CD4-positive, alpha-beta T cell treated with Interleukin-10 for 1 hour (primary cell): ENCODE measurements at regions not wholly inside any gene's neighbourhood (a gene's known extent, or its start where the extent isn't known, plus 50 kb on each side); places are given as distances from the start of the nearest gene placed in this dataset.

Source experiments
- DNase-seq: peaks from one replicate; pipeline ENCODE4 v3.0.0-alpha.2; 2020

- DNase-seq: no peak
These were observed 52.8 kb upstream of the SV2C start for GRCh38 chr5:76030343-76030742.

- no peak for DNase-seq
These were observed 53.4 kb upstream of the SV2C start for GRCh38 chr5:76029739-76030138.

GRCh38 chr5:76025790-76026189 lies 57.4 kb upstream of the SV2C start:
- DNase-seq: no peak

GRCh38 chr5:76025069-76025468 lies 58.1 kb upstream of the SV2C start:
- DNase-seq: no peak

GRCh38 chr5:76022611-76023010 lies 60.6 kb upstream of the SV2C start:
- no peak for DNase-seq

- DNase-seq: no peak
These were observed 61.1 kb upstream of the SV2C start for GRCh38 chr5:76021936-76022584.

GRCh38 chr5:76016258-76016657 lies 66.9 kb upstream of the SV2C start:
- DNase-seq: no peak

- DNase-seq: no peak
These were observed 69.2 kb upstream of the SV2C start for GRCh38 chr5:76014005-76014404.

GRCh38 chr5:76007904-76008303 lies 75.3 kb upstream of the SV2C start:
- no peak for DNase-seq

GRCh38 chr5:76000582-76000981 lies 82.6 kb upstream of the SV2C start:
- DNase-seq: no peak

GRCh38 chr5:75993643-75994520 lies 89.3 kb upstream of the SV2C start:
- no peak for DNase-seq

- DNase-seq: no peak
These were observed 90.0 kb upstream of the SV2C start for GRCh38 chr5:75993183-75993582.

GRCh38 chr5:75992753-75993152 lies 90.4 kb upstream of the SV2C start:
- DNase-seq: no peak

GRCh38 chr5:75985077-75985476 lies 98.1 kb upstream of the SV2C start:
- no peak for DNase-seq

- DNase-seq: no peak
These were observed 107.7 kb upstream of the SV2C start for GRCh38 chr5:75975496-75975895.

GRCh38 chr5:75965292-75965691 lies 117.9 kb upstream of the SV2C start:
- no peak for DNase-seq

- DNase-seq: no peak
These were observed 119.2 kb upstream of the SV2C start for GRCh38 chr5:75964008-75964407.

- no peak for DNase-seq
These were observed 119.6 kb upstream of the SV2C start for GRCh38 chr5:75963554-75963953.

GRCh38 chr5:75961818-75962217 lies 121.4 kb upstream of the SV2C start:
- DNase-seq: no peak

GRCh38 chr5:75960129-75960528 lies 123.1 kb upstream of the SV2C start:
- no peak for DNase-seq

- no peak for DNase-seq
These were observed 130.2 kb upstream of the SV2C start for GRCh38 chr5:75952963-75953362.

- no peak for DNase-seq
These were observed 130.9 kb upstream of the SV2C start for GRCh38 chr5:75952291-75952690.

- DNase-seq: no peak
These were observed 131.5 kb upstream of the SV2C start for GRCh38 chr5:75951716-75952115.

- DNase-seq: no peak
These were observed 132.0 kb upstream of the SV2C start for GRCh38 chr5:75951158-75951557.

- no peak for DNase-seq
These were observed 134.7 kb upstream of the SV2C start for GRCh38 chr5:75948438-75948837.
